ENCODE measurements at regions not wholly inside any gene's neighbourhood (a gene's known extent, or its start where the extent isn't known, plus 50 kb on each side); places are given as distances from the start of the nearest gene placed in this dataset.
"Not testable (repeated sequence)": the region's sequence is repeated elsewhere in the genome, so short reads cannot be mapped to it uniquely, and the experiment has no call there.

- Histone ChIP-seq H3K27ac (no peak overlapping the region), H3K27me3 (peaks cover 0 to 15% (median 0%) of the 10 kb centered on the region in 9 donors), H3K4me1 (peaks cover 0 to 4% (median 0%) of the 10 kb centered on the region in 12 donors), H3K4me3 (no peak overlapping the region), H3K36me3 (no peaks in the 10 kb centered on the region), H3K9me3 (no peaks in the 10 kb centered on the region)
- DNase-seq (no peak), ATAC-seq (no peak)
- intact Hi-C loops (cut with DNase I) = no loop called here
- TF ChIP-seq, protein P1, sequence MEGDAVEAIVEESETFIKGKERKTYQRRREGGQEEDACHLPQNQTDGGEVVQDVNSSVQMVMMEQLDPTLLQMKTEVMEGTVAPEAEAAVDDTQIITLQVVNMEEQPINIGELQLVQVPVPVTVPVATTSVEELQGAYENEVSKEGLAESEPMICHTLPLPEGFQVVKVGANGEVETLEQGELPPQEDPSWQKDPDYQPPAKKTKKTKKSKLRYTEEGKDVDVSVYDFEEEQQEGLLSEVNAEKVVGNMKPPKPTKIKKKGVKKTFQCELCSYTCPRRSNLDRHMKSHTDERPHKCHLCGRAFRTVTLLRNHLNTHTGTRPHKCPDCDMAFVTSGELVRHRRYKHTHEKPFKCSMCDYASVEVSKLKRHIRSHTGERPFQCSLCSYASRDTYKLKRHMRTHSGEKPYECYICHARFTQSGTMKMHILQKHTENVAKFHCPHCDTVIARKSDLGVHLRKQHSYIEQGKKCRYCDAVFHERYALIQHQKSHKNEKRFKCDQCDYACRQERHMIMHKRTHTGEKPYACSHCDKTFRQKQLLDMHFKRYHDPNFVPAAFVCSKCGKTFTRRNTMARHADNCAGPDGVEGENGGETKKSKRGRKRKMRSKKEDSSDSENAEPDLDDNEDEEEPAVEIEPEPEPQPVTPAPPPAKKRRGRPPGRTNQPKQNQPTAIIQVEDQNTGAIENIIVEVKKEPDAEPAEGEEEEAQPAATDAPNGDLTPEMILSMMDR (IDR thresholded peaks at IDR 0.05) = no peak
- no peak for TF ChIP-seq POLR2A (IDR thresholded peaks at IDR 0.05)
These were observed 228.6 kb downstream of the FNDC1 start for GRCh38 chr6:159397753-159398152.

GRCh38 chr6:159395609-159396008 is 226.4 kb downstream of the FNDC1 start:
- H3K27me3 ChIP-seq = peaks cover 0 to 8% (median 0%) of the 10 kb centered on the region in 9 donors
- H3K4me3 ChIP-seq = no peak overlapping the region
- peaks cover 0 to 4% (median 0%) of the 10 kb centered on the region in 12 donors for H3K4me1 ChIP-seq
- H3K36me3 ChIP-seq = no peaks in the 10 kb centered on the region
- TF ChIP-seq, protein P1 (IDR thresholded peaks at IDR 0.05) = no peak
- TF ChIP-seq POLR2A (IDR thresholded peaks at IDR 0.05) = no peak
- DNase-seq (no peak), ATAC-seq (no peak)
- WGBS, 4 donors = 70 to 89% (median 84%) methylated on average over 6 of the region's 6 CpGs
- H3K9me3 ChIP-seq = no peaks in the 10 kb centered on the region
- H3K27ac ChIP-seq = no peak overlapping the region
- intact Hi-C loops (cut with DNase I) = no loop called here

- H3K36me3 ChIP-seq; H3K4me3 ChIP-seq; H3K4me1 ChIP-seq; ATAC-seq; intact Hi-C loops (cut with DNase I); H3K27ac ChIP-seq; H3K27me3 ChIP-seq; DNase-seq; H3K9me3 ChIP-seq: not testable (repeated sequence)
- 67 to 89% (median 73%) methylated on average over 3 of the region's 3 CpGs for WGBS, 4 donors
These were observed 223.5 kb downstream of the FNDC1 start for GRCh38 chr6:159392695-159393094.

GRCh38 chr6:159390381-159390780 is 221.2 kb downstream of the FNDC1 start:
- DNase-seq = peak in 1 of 5 donors; percentile 36
- intact Hi-C loops (cut with DNase I) = no loop called here
- H3K27ac ChIP-seq = no peak overlapping the region
- WGBS, 4 donors = 49 to 56% (median 53%) methylated on average over 3 of the region's 3 CpGs
- TF ChIP-seq, protein P1 (IDR thresholded peaks at IDR 0.05) = no peak
- TF ChIP-seq POLR2A (IDR thresholded peaks at IDR 0.05) = no peak
- no peaks in the 10 kb centered on the region for H3K9me3 ChIP-seq
- peak in 1 of 4 donors; percentile 15 for ATAC-seq
- no peaks in the 10 kb centered on the region for H3K36me3 ChIP-seq
- H3K4me3 ChIP-seq = no peak overlapping the region
- no peaks in the 10 kb centered on the region for H3K4me1 ChIP-seq
- peaks cover 0 to 6% (median 0%) of the 10 kb centered on the region in 9 donors for H3K27me3 ChIP-seq

GRCh38 chr6:159389695-159390094 is 220.5 kb downstream of the FNDC1 start:
- ATAC-seq (no peak), DNase-seq (no peak)
- Histone ChIP-seq H3K36me3 (no peaks in the 10 kb centered on the region), H3K27ac (no peak overlapping the region), H3K9me3 (no peaks in the 10 kb centered on the region), H3K4me1 (no peaks in the 10 kb centered on the region), H3K27me3 (peaks cover 0 to 6% (median 0%) of the 10 kb centered on the region in 9 donors), H3K4me3 (no peak overlapping the region)
- WGBS, 4 donors = 40 to 56% (median 47%) methylated on average over 3 of the region's 3 CpGs
- intact Hi-C loops (cut with DNase I) = no loop called here
- TF ChIP-seq, protein P1 (IDR thresholded peaks at IDR 0.05) = no peak
- no peak for TF ChIP-seq POLR2A (IDR thresholded peaks at IDR 0.05)
